ENCODE measurements at regions not wholly inside any gene's neighbourhood (a gene's known extent, or its start where the extent isn't known, plus 50 kb on each side); places are given as distances from the start of the nearest gene placed in this dataset.

DNA sequence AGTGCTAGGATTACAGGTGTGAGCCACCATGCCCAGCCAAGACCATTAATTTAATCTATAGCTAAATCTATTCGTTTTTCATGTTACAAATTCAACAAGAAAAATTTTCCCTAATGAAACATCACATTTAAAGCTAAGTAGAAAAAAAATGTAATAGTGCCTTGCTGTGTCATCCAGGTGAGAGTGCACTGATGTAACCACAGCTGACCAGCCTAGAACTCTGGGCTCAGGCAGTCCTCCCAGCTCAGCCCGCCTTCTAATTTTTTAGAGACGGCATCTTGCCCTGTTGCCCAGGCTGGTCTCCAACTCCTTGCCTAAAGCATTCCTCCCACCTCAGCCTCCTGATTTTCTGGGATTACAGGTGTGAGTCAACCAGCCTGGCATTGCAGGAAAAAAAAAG, 109.0 kb downstream of the PPIAL4G start:
- in situ Hi-C loops (cut with MboI) (no loop called here), intact Hi-C loops (cut with micrococcal nuclease; ENCODE audit: unreplicated experiment) (no loop called here)
- ChIA-PET SMC1A (ENCODE audit: uncharacterized antibody, unreplicated experiment) (no interaction called here), CTCF (no interaction called here), POLR2A (no interaction called here), RAD21 (ENCODE audit: unreplicated experiment) (no interaction called here)
- no peaks in the 10 kb centered on the region for H3K36me3 ChIP-seq (ENCODE audit: control insufficient read depth in 2 of 2, insufficient read depth in 2 of 2, low read length in 1 of 2)
- no peak overlapping the region for H3K4me2 ChIP-seq (ENCODE audit: control insufficient read depth, insufficient read depth)
- BruUV-seq (replicated peaks) = no TSS peak
- no peak for FAIRE-seq
- H3K79me2 ChIP-seq (ENCODE audit: control insufficient read depth, insufficient read depth, low read length) = no peaks in the 10 kb centered on the region
- ATAC-seq = no peak
- no peak overlapping the region for H3K27ac ChIP-seq (ENCODE audit: control insufficient read depth, insufficient read depth)
- no peaks in the 10 kb centered on the region for H4K20me1 ChIP-seq (ENCODE audit: control insufficient read depth, insufficient read depth)
- no peaks in the 10 kb centered on the region for H3K4me1 ChIP-seq (ENCODE audit: control insufficient read depth, insufficient read depth, low read length)
- no peak overlapping the region for H2AFZ ChIP-seq (ENCODE audit: control insufficient read depth, low read depth, low read length)
- no peak overlapping the region for H3K4me3 ChIP-seq
- DNase-seq (ENCODE audit: low read depth, low spot score) = no peak
- WGBS (ENCODE audit: insufficient coverage, insufficient replicate concordance, low lambda C conversion rate, missing lambda C conversion rate) = 61% methylated on average over 3 of the region's 3 CpGs
- H3K9me3 ChIP-seq (replicated peaks; ENCODE audit: control insufficient read depth, insufficient read depth, low read length) = no peaks in the 10 kb centered on the region
- TF ChIP-seq RBBP5 (conservative IDR thresholded peaks at IDR 0.05) = no peak
- TF ChIP-seq, protein P1, sequence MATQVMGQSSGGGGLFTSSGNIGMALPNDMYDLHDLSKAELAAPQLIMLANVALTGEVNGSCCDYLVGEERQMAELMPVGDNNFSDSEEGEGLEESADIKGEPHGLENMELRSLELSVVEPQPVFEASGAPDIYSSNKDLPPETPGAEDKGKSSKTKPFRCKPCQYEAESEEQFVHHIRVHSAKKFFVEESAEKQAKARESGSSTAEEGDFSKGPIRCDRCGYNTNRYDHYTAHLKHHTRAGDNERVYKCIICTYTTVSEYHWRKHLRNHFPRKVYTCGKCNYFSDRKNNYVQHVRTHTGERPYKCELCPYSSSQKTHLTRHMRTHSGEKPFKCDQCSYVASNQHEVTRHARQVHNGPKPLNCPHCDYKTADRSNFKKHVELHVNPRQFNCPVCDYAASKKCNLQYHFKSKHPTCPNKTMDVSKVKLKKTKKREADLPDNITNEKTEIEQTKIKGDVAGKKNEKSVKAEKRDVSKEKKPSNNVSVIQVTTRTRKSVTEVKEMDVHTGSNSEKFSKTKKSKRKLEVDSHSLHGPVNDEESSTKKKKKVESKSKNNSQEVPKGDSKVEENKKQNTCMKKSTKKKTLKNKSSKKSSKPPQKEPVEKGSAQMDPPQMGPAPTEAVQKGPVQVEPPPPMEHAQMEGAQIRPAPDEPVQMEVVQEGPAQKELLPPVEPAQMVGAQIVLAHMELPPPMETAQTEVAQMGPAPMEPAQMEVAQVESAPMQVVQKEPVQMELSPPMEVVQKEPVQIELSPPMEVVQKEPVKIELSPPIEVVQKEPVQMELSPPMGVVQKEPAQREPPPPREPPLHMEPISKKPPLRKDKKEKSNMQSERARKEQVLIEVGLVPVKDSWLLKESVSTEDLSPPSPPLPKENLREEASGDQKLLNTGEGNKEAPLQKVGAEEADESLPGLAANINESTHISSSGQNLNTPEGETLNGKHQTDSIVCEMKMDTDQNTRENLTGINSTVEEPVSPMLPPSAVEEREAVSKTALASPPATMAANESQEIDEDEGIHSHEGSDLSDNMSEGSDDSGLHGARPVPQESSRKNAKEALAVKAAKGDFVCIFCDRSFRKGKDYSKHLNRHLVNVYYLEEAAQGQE (IDR thresholded peaks at IDR 0.05; ENCODE audit: low read depth, low read length) = no peak
- H3K9ac ChIP-seq (ENCODE audit: control insufficient read depth, insufficient read depth, low read length) = no peak overlapping the region
- no peaks in the 10 kb centered on the region for H3K27me3 ChIP-seq (replicated peaks in 1 of 2; ENCODE audit: control insufficient read depth in 2 of 2, insufficient read depth in 2 of 2, low read length in 1 of 2)

DNA sequence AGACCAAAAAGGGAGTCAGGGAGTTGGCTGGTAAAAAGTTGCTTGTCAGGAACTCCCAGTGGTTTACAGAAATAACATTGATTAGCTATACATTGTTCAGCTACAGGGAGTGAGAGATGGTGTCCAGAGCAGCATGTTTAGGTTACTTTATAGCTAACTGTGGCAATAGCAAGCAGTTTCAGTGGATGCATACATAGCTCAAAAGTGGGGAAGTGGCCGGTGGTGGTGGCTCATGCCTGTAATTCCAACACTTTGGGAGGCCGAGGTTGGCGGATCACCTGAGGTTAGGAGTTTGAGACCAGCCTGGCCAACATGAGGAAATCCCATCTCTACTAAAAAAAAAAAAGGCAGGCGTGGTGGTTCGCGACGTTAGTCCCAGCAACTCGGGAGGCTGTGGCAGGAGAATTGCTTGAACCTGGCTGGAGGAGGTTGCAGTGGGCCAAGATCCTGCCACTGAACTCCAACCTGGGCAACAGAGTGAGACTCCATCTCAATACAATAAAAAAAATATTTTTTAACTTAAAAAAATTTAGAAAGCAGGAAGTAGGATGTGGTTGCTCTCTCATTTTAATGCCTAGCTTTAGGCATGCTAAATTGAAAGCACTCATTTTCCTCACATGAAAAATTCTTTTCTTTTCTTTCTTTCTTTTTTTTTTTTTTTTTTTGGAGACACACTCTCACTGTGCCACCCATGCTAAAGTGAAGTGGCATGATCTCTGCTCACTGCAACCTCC, 109.7 kb downstream of the PPIAL4G start:
- ChIA-PET CTCF (interaction anchor here (1.2 to 1.3 kb wide), 2 partner anchors 11 to 15 kb away, joined by 3 to 4 read pairs; no protein-coding TSS in a partner anchor), RAD21 (ENCODE audit: unreplicated experiment) (interaction anchor here (1.5 kb wide), 1 partner anchor 10 kb away, joined by 6 read pairs; no protein-coding TSS in a partner anchor), POLR2A (interaction anchor here (0.6 to 1.4 kb wide), 2 partner anchors 9 to 27 kb away, joined by 3 read pairs; no protein-coding TSS in a partner anchor), SMC1A (ENCODE audit: uncharacterized antibody, unreplicated experiment) (no interaction called here)
- TF ChIP-seq SMARCA5 (IDR thresholded peaks at IDR 0.05) (no peak), ATF7 (IDR thresholded peaks at IDR 0.05; ENCODE audit: low read depth) (no peak), ZZZ3 (IDR thresholded peaks at IDR 0.05; ENCODE audit: control insufficient read depth, insufficient read length, low read depth) (no peak), HDGF (IDR thresholded peaks at IDR 0.05) (no peak), SUZ12 (IDR thresholded peaks at IDR 0.05; ENCODE audit: unreplicated experiment) (no peak), MEF2A (IDR thresholded peaks at IDR 0.05; ENCODE audit: insufficient read depth, low read depth, low read length) (no peak), MXI1 (IDR thresholded peaks at IDR 0.05; ENCODE audit: low read depth, low read length) (no peak), PAX8 (IDR thresholded peaks at IDR 0.05) (no peak), GABPA (IDR thresholded peaks at IDR 0.05; ENCODE audit: low read depth) (no peak), NR2C2 (IDR thresholded peaks at IDR 0.05; ENCODE audit: borderline replicate concordance, control insufficient read depth, insufficient read length, low read depth) (no peak)
- Histone ChIP-seq H3K79me2 (ENCODE audit: control insufficient read depth, insufficient read depth, low read length) (no peaks in the 10 kb centered on the region), H3K27me3 (replicated peaks in 1 of 2; ENCODE audit: control insufficient read depth in 2 of 2, insufficient read depth in 2 of 2, low read length in 1 of 2) (no peaks in the 10 kb centered on the region), H3K27ac (ENCODE audit: control insufficient read depth, insufficient read depth) (no peak overlapping the region), H3K36me3 (ENCODE audit: control insufficient read depth in 2 of 2, insufficient read depth in 2 of 2, low read length in 1 of 2) (no peaks in the 10 kb centered on the region), H3K9ac (ENCODE audit: control insufficient read depth, insufficient read depth, low read length) (no peak overlapping the region), H3K9me3 (replicated peaks; ENCODE audit: control insufficient read depth, insufficient read depth, low read length) (no peaks in the 10 kb centered on the region), H2AFZ (ENCODE audit: control insufficient read depth, low read depth, low read length) (no peak overlapping the region), H3K4me3 (no peak overlapping the region), H3K4me2 (ENCODE audit: control insufficient read depth, insufficient read depth) (no peak overlapping the region), H4K20me1 (ENCODE audit: control insufficient read depth, insufficient read depth) (no peaks in the 10 kb centered on the region), H3K4me1 (ENCODE audit: control insufficient read depth, insufficient read depth, low read length) (no peaks in the 10 kb centered on the region)
- ATAC-seq = no peak
- 86% methylated on average over 8 of the region's 8 CpGs for WGBS (ENCODE audit: insufficient coverage, insufficient replicate concordance, low lambda C conversion rate, missing lambda C conversion rate)
- FAIRE-seq = no peak
- in situ Hi-C loops (cut with MboI) (no loop called here), intact Hi-C loops (cut with micrococcal nuclease; ENCODE audit: unreplicated experiment) (no loop called here)
- no peak for DNase-seq (ENCODE audit: low read depth, low spot score)
- BruUV-seq (replicated peaks) = no TSS peak
